ENCODE measurements at regions not wholly inside any gene's neighbourhood (a gene's known extent, or its start where the extent isn't known, plus 50 kb on each side); places are given as distances from the start of the nearest gene placed in this dataset.

DNA sequence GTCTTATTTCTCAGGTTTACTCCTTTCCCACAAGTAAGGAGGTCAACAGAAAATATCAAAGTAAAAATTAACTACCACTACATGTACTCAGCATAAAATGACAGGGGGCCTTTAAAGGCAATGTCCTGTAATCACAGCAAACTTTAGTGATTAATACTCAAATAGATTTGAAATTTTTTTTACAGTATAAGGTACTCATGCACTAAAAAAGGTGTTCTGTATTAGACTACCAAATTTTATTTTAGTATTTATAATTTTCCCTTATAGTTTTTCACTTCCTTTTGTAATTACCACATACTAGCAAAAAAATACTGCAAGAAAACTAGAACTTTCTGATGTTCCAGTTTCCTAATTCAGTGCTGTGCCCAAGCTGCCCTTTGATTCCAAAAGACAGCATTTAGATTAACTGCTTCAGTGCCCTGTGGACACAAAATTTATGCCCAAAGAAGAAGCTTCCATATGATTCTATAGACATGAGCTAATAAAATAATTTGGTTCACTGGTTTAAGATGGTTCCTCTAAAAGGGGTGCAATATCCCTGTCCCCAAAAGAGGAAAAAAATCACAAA is 70.6 kb downstream of the KLF12 start:
- no peak for DNase-seq (ENCODE audit: low read depth, low spot score)
- in situ Hi-C loops (cut with HindIII; ENCODE audit: low sequenced_read_pairs), result no loop called here
- no peak overlapping the region for H3K4me3 ChIP-seq (ENCODE audit: low read depth, low read length)
- TF ChIP-seq, protein P1, sequence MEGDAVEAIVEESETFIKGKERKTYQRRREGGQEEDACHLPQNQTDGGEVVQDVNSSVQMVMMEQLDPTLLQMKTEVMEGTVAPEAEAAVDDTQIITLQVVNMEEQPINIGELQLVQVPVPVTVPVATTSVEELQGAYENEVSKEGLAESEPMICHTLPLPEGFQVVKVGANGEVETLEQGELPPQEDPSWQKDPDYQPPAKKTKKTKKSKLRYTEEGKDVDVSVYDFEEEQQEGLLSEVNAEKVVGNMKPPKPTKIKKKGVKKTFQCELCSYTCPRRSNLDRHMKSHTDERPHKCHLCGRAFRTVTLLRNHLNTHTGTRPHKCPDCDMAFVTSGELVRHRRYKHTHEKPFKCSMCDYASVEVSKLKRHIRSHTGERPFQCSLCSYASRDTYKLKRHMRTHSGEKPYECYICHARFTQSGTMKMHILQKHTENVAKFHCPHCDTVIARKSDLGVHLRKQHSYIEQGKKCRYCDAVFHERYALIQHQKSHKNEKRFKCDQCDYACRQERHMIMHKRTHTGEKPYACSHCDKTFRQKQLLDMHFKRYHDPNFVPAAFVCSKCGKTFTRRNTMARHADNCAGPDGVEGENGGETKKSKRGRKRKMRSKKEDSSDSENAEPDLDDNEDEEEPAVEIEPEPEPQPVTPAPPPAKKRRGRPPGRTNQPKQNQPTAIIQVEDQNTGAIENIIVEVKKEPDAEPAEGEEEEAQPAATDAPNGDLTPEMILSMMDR (IDR thresholded peaks at IDR 0.05; ENCODE audit: low read depth, low read length), result no peak

DNA sequence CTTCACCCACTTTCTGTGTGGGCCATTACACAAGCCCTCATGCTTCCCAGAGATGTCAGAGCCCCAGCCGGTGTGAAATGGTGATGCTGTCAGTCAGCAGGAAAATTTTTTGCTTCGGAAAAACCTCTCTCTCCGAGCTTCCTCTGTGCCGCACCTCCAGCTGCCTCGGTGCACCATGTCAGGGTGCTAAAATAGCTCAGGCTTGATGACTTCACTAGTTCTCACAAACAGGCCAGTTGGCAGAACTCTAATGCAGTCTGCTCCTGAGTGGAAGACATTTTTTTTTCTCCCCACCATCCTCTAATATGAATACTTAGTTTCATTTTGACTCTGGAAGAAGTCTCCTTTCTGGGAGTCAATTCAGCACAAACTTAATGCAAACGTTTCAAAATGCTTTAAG is 71.3 kb downstream of the KLF12 start:
- peak; percentile 68 for DNase-seq (ENCODE audit: low read depth, low spot score)
- H3K4me3 ChIP-seq (ENCODE audit: low read depth, low read length), result peak overlapping the region; percentile 1
- in situ Hi-C loops (cut with HindIII; ENCODE audit: low sequenced_read_pairs), result no loop called here
- TF ChIP-seq, protein P1 (IDR thresholded peaks at IDR 0.05; ENCODE audit: low read depth, low read length), result no peak

DNA sequence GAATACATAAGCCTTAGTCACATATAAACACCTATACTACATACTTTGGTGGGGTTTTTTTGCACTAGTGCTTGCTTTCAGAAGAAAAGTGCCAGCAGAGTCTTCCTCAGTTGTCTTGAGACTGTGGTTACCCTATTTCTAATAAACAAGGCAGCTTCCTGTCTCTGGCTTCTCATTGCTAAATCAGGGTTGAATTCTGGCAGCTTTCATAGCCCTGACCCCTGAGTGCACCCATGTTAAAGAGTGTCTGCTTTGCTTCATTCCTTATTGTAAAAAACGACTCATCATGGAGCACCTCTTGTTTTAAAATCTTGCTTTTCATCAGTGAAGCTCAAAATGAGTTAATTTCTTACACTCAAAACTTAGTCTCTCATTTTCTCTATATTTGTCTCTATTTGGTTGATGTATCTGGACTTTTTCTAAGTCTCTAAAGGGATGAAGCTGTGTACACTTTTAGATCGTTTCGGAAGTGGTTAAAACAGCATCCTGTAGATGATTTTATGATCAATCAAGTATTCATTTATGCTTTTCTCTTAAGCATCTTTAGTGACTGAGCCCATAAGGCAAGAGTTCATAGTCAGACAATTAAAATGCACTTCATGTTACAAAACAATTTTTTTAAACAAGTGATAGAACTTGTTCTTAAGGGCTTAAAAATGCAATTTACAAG is 72.1 kb downstream of the KLF12 start:
- DNase-seq (ENCODE audit: low read depth, low spot score), result peak; percentile 47
- in situ Hi-C loops (cut with HindIII; ENCODE audit: low sequenced_read_pairs), result no loop called here
- TF ChIP-seq, protein P1 (IDR thresholded peaks at IDR 0.05; ENCODE audit: low read depth, low read length), result no peak
- H3K4me3 ChIP-seq (ENCODE audit: low read depth, low read length), result no peak overlapping the region

DNA sequence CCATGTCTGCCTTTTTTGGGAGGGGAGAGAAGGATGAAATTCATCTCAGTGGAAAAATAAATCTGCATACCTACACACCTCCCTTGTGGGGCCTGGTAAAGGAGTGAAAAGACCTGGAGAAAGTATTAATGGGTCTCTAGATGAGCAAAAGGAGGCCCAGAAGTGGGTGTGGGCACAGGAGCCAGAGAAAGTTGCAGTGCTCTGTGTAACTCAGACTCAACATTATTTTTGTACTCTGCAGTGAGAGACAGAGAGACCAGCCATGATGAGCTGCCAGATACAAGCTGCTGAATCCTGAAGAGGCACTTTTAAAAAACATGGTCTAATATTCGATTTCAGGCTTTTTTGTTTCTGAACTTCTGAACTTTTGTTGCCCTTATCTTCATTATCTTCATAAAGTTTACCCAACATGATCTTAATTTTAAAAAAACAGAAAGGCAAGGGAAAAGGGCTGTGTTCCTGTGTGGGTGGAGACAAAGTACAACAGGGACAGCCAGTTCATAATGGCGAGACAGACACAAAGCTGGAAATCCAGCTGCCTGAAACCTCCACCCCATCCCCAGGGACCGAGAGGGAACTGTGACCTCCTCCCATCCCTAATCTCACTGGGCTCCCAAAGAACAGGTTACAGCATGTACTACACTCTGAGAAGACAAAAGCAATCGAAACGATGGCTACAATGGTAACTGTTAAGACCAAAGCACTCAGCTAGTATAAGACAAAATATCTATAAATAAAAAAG is 77.2 kb downstream of the KLF12 start:
- no peak overlapping the region for H3K4me3 ChIP-seq (ENCODE audit: low read depth, low read length)
- no peak for DNase-seq (ENCODE audit: low read depth, low spot score)
- TF ChIP-seq, protein P1 (IDR thresholded peaks at IDR 0.05; ENCODE audit: low read depth, low read length), result no peak
- in situ Hi-C loops (cut with HindIII; ENCODE audit: low sequenced_read_pairs), result no loop called here

DNA sequence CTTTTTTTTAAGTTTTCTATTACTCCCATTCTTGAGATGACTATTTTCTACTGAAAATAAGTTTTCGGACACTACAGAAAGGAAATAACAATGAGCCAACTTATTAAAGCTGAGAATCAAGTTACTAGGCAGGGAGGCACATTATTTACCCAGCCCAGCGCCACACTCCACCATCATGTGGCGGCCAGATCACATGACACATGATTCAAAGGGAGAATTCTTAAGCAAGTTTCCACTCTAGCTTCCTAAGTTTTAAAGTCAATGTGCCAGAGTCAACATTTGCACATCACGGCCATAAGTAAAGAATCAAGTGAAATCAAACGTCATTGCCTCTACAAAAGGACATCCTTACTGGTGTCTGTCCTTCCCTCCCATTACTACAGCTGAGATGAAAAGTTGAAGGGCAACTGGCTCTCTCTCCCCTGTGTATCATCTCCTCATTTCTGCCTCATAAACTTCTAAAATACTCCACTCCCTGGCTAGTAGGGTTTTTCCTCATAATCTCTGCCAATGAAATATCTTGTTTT is 81.7 kb downstream of the KLF12 start:
- H3K4me3 ChIP-seq (ENCODE audit: low read depth, low read length), result no peak overlapping the region
- TF ChIP-seq, protein P1 (IDR thresholded peaks at IDR 0.05; ENCODE audit: low read depth, low read length), result no peak
- DNase-seq (ENCODE audit: low read depth, low spot score), result no peak
- in situ Hi-C loops (cut with HindIII; ENCODE audit: low sequenced_read_pairs), result no loop called here

DNA sequence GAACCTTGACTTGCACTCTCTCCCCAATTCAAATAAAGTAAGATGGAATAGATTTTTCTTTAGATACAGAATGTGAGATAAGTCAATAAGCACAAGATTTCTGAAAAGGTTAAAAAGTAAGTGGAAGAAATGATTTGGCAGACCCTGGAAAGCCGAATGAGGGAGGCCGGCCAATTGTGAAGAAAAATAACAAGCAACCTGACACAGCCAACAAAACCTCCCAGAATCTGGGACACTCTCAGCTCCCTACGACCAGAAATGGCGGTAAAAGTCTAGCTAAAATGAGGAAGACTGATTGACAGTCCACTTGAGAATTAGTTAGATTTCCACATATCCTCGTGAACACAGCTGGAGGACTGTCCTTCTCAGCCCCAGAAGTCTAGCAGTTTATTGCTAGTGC is 85.4 kb downstream of the KLF12 start:
- TF ChIP-seq, protein P1 (IDR thresholded peaks at IDR 0.05; ENCODE audit: low read depth, low read length), result no peak
- DNase-seq (ENCODE audit: low read depth, low spot score), result no peak
- H3K4me3 ChIP-seq (ENCODE audit: low read depth, low read length), result no peak overlapping the region
- in situ Hi-C loops (cut with HindIII; ENCODE audit: low sequenced_read_pairs), result no loop called here
